Neural progenitor cell (in vitro differentiated cells): ENCODE measurements at regions not wholly inside any gene's neighbourhood (a gene's known extent, or its start where the extent isn't known, plus 50 kb on each side); places are given as distances from the start of the nearest gene placed in this dataset.

Source experiments
- EZH2 ChIP-seq: fragments of 200-600 bp; sonication (generic); IDR thresholded peaks from 2 replicates; pipeline ENCODE4 v1.6.1; 2017; ENCODE audit warnings: antibody characterized with exemption, mild to moderate bottlenecking, moderate library complexity
- EZH2phosphoT487 ChIP-seq: fragments of 200-600 bp; sonication (generic); IDR thresholded peaks from 2 replicates; pipeline ENCODE4 v1.6.1; 2017; ENCODE audit warnings: antibody characterized with exemption
- TF ChIP-seq, protein P1 (sequence below): fragments of 200-600 bp; sonication (generic); IDR thresholded peaks from 2 replicates; pipeline ENCODE4 v1.5.1; 2017; ENCODE audit warnings: antibody characterized with exemption, mild to moderate bottlenecking

DNA sequence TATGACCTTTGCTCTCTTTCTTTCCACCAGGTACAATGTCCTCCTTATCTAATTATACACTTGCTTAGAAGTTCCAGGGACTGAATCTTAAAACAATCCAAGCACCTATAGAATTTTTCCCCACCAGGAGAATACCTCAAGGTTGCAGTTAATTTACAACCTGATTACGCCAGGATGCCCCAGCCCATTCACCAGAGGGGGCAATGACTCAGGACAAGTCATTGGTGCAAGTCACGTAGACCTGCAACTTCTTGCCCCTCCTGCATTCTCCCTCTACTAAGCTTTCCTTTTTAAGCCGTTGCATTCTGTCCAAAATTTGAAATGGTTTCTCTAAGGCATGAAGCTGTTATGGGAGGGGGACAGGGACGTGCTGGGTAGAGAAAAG, 111.1 kb upstream of the SCAF11 start:
- TF ChIP-seq, protein P1, sequence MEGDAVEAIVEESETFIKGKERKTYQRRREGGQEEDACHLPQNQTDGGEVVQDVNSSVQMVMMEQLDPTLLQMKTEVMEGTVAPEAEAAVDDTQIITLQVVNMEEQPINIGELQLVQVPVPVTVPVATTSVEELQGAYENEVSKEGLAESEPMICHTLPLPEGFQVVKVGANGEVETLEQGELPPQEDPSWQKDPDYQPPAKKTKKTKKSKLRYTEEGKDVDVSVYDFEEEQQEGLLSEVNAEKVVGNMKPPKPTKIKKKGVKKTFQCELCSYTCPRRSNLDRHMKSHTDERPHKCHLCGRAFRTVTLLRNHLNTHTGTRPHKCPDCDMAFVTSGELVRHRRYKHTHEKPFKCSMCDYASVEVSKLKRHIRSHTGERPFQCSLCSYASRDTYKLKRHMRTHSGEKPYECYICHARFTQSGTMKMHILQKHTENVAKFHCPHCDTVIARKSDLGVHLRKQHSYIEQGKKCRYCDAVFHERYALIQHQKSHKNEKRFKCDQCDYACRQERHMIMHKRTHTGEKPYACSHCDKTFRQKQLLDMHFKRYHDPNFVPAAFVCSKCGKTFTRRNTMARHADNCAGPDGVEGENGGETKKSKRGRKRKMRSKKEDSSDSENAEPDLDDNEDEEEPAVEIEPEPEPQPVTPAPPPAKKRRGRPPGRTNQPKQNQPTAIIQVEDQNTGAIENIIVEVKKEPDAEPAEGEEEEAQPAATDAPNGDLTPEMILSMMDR, result no peak
- no peak for TF ChIP-seq EZH2
- TF ChIP-seq EZH2phosphoT487, result no peak
